Bronchial epithelial cell (primary cell): ENCODE measurements at regions not wholly inside any gene's neighbourhood (a gene's known extent, or its start where the extent isn't known, plus 50 kb on each side); places are given as distances from the start of the nearest gene placed in this dataset.

Experiments
- DNase-seq: peaks from one replicate; pipeline ENCODE4 v3.0.0-alpha.2; 2010; ENCODE audit warnings: low read depth
- FAIRE-seq: peaks from 2 replicates; lab custom pipeline; 2011; peaks lifted over from hg19 to GRCh38; lab: Jason Lieb, UNC
- H3K27me3 ChIP-seq: 2 replicates; pipeline ENCODE4 v1.5.1; 2011; ENCODE audit warnings: low read length; ENCODE audit not compliant: control insufficient read depth, insufficient read depth
- H3K36me3 ChIP-seq: 2 replicates; pipeline ENCODE4 v1.5.1; 2011; ENCODE audit warnings: low read length; ENCODE audit not compliant: control insufficient read depth, insufficient read depth
- H3K4me3 ChIP-seq: 2 replicates; pipeline ENCODE4 v1.5.1; 2011; ENCODE audit warnings: mild to moderate bottlenecking, low read depth, low read length, control low read depth
- TF ChIP-seq, protein P1 (sequence below): IDR thresholded peaks from 2 replicates; pipeline ENCODE4 v1.5.1; 2011; ENCODE audit warnings: mild to moderate bottlenecking, moderate library complexity, low read length, control low read depth, inconsistent platforms; ENCODE audit not compliant: insufficient read depth, severe bottlenecking

DNA sequence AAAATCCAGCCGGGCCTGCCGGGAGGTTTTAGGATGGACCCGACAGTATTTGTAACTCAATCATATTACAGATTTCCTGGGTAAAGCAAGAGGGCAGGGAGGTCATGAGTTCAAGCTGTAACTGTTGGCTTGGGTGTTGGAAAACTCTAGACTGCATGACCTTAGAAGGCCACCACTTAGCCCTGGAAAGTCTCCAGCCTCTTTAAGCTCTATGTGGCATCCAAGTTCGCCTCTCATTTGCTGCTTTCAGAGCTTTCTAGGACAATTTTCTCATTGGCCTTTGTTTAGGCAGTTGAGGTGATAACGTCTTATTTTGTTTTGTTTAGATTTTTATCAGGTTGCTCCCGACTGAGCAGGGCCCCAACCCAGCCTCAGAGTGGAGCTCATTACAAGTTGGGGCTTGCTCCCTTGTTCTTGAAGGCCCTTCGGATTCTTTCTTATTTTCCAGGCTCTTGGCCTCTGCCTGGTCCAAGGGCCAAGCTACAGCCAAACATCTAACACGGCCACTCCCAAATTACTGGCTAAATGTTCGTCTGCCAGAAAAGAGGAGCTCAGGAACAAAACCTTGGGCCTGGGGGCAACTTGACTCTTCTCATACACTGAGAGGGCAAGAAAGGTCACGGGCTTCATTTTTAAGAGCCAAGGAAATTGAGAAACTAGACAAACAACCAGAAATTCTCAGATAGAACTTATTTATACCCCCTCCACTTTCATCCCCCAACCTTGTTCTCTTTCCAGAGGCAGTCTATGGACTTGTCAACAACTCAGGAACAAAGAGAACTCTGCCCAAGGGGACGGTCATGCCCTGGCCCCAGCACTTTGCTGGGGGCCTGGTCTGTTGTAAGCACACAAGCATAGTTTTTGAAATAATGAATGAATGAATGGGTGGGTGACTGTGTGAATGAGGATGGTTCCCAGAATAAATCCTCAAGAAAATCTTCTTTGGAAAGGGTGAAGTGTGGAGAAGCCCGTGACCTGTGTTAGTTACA is 526.9 kb downstream of the BNC2 start:
- FAIRE-seq (no peak), DNase-seq (peak; percentile 34)
- no peaks in the 10 kb centered on the region for H3K36me3 ChIP-seq
- no peaks in the 10 kb centered on the region for H3K27me3 ChIP-seq
- TF ChIP-seq, protein P1, sequence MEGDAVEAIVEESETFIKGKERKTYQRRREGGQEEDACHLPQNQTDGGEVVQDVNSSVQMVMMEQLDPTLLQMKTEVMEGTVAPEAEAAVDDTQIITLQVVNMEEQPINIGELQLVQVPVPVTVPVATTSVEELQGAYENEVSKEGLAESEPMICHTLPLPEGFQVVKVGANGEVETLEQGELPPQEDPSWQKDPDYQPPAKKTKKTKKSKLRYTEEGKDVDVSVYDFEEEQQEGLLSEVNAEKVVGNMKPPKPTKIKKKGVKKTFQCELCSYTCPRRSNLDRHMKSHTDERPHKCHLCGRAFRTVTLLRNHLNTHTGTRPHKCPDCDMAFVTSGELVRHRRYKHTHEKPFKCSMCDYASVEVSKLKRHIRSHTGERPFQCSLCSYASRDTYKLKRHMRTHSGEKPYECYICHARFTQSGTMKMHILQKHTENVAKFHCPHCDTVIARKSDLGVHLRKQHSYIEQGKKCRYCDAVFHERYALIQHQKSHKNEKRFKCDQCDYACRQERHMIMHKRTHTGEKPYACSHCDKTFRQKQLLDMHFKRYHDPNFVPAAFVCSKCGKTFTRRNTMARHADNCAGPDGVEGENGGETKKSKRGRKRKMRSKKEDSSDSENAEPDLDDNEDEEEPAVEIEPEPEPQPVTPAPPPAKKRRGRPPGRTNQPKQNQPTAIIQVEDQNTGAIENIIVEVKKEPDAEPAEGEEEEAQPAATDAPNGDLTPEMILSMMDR, result no peak
- H3K4me3 ChIP-seq, result no peak overlapping the region

DNA sequence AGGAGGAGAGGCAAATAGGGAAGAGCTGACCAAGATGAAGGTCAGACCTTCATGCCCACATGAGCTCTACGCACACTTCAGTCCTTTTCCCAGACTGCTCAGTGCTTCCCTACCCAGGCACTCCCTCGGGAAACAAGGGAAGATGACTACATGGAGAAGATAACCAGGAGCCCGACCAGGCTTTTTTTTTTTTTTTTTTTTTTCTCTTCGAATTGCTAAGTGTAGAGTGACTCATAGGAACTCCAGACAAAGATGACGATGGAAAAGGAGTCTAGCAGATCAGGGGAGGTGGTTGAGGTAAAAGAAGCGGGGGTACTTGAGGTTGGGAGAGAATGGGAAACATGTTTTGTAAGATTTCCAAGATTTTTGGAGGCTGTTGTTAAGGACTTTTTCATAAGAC is 526.1 kb downstream of the BNC2 start:
- DNase-seq, result peak; percentile 87
- FAIRE-seq, result no peak
- TF ChIP-seq, protein P1, result no peak
- H3K4me3 ChIP-seq, result no peak overlapping the region
- H3K27me3 ChIP-seq, result no peaks in the 10 kb centered on the region
- no peaks in the 10 kb centered on the region for H3K36me3 ChIP-seq

DNA sequence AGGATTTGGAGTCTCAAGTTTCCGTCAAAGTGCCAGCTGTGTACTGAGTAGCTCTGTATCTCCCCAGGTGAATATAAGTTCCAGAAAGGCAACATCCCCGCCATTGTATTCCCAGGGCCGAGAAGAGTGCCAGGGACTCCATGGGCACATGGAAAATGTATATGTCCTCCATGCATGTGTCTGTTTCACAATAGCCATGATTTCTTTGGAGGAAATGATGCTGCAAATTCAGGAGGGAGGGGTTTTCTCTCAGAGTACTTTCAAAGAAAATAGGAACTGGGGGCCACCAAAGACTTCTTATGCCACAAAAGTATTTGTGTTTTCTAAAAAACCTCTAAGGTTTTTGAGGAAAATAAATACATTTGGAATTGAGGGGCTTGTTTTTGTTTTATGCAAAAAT is 524.6 kb downstream of the BNC2 start:
- Histone ChIP-seq H3K4me3 (no peak overlapping the region), H3K36me3 (no peaks in the 10 kb centered on the region), H3K27me3 (no peaks in the 10 kb centered on the region)
- DNase-seq (no peak), FAIRE-seq (no peak)
- TF ChIP-seq, protein P1, result no peak

DNA sequence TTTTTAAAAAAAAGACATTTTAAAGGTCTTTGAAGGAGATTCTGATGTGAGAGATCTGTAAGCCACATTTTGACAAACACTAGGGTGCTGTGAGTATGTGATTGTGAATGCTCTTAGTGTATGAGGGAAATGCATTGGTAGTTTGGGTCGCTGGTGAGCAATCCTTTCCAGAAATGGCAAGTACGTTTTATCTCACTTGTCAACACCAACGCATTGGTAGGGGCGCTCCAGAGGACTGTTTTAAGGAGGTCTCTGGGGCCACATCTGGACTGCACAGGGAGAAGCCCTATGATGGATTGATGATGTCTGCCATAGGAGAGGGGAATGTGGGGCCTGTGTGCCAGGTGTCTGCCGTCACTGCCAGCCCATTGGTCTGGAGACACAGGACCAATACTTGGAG is 522.6 kb downstream of the BNC2 start:
- H3K4me3 ChIP-seq, result no peak overlapping the region
- TF ChIP-seq, protein P1, result no peak
- no peaks in the 10 kb centered on the region for H3K27me3 ChIP-seq
- FAIRE-seq (no peak), DNase-seq (no peak)
- no peaks in the 10 kb centered on the region for H3K36me3 ChIP-seq

DNA sequence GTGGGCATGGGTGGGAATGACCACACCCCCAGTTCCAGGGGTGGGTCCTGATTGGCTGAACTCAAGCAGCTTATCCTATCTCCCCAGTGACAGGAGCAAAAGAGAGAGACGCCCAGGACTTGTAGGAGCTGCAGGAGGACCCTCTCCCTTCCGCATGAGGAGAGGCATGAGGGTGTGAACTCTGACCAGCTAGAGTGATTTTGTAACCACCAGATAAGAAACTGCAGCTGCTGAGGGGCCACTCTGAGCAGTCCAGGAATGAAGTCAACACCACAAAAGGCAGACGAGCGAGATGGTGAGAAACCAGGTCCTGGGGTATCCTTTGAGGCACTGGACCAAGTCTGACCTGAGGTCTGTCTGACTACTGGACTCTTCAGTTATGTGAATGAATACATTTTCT is 521.9 kb downstream of the BNC2 start:
- TF ChIP-seq, protein P1, result no peak
- Histone ChIP-seq H3K36me3 (no peaks in the 10 kb centered on the region), H3K4me3 (no peak overlapping the region), H3K27me3 (no peaks in the 10 kb centered on the region)
- no peak for DNase-seq
- no peak for FAIRE-seq
